Subcutaneous abdominal adipose tissue (tissue), 5 donors: ENCODE measurements at regions not wholly inside any gene's neighbourhood (a gene's known extent, or its start where the extent isn't known, plus 50 kb on each side); places are given as distances from the start of the nearest gene placed in this dataset.
A peak's percentile ranks its signal among the peaks of the same experiment; 100 is the strongest.

ENCODE experiments used
- H3K27ac ChIP-seq: one replicate; pipeline ENCODE4 v1.7.0; 2013; ENCODE audit warnings: low read depth, mild to moderate bottlenecking, inconsistent platforms, low read length, moderate library complexity
- H3K27me3 ChIP-seq, 5 donors: one replicate each; pipeline ENCODE4 v1.7.0; 2013; ENCODE audit warnings: low read length in 5 of 5, inconsistent platforms in 1 of 5; ENCODE audit not compliant: control insufficient read depth in 5 of 5, insufficient read depth in 4 of 5
- H3K36me3 ChIP-seq, 5 donors: one replicate each; pipeline ENCODE4 v1.7.0; 2013; ENCODE audit warnings: low read length in 5 of 5; ENCODE audit not compliant: control insufficient read depth in 5 of 5, insufficient read depth in 5 of 5
- H3K4me1 ChIP-seq, 5 donors: one replicate each; pipeline ENCODE4 v1.7.0; 2013; ENCODE audit warnings: low read length in 5 of 5, mild to moderate bottlenecking in 3 of 5, moderate library complexity in 1 of 5; ENCODE audit not compliant: control insufficient read depth in 5 of 5, insufficient read depth in 5 of 5
- H3K4me3 ChIP-seq, 5 donors: one replicate each; pipeline ENCODE4 v1.7.0; 2013; ENCODE audit warnings: low read length in 5 of 5, low read depth in 1 of 5
- H3K9ac ChIP-seq, 5 donors: one replicate each; pipeline ENCODE4 v1.7.0; 2013; ENCODE audit warnings: low read length in 5 of 5, mild to moderate bottlenecking in 4 of 5, moderate library complexity in 3 of 5
- H3K9me3 ChIP-seq, 5 donors: one replicate each; pipeline ENCODE4 v1.7.0; 2013; ENCODE audit warnings: low read length in 5 of 5; ENCODE audit not compliant: control insufficient read depth in 5 of 5
- donor health status: healthy.
- donor health status: healthy.
- donor health status: healthy.
- donor health status: healthy.
- donor health status: healthy.

GRCh38 chr4:186481998-186482790 is 73.2 kb downstream of the MTNR1A start:
- peaks cover 2 to 14% (median 6%) of the 10 kb centered on the region in 5 donors for H3K27me3 ChIP-seq
- no peak overlapping the region for H3K27ac ChIP-seq
- H3K4me1 ChIP-seq = peaks cover 2 to 10% (median 10%) of the 10 kb centered on the region in 5 donors
- no peaks in the 10 kb centered on the region for H3K9me3 ChIP-seq
- H3K9ac ChIP-seq = no peak overlapping the region
- no peaks in the 10 kb centered on the region for H3K36me3 ChIP-seq
- no peak overlapping the region for H3K4me3 ChIP-seq

- H3K4me1 ChIP-seq = no peaks in the 10 kb centered on the region
- no peaks in the 10 kb centered on the region for H3K9me3 ChIP-seq
- no peak overlapping the region for H3K27ac ChIP-seq
- peaks cover 0 to 2% (median 0%) of the 10 kb centered on the region in 5 donors for H3K27me3 ChIP-seq
- no peak overlapping the region for H3K4me3 ChIP-seq
- no peak overlapping the region for H3K9ac ChIP-seq
- H3K36me3 ChIP-seq = no peaks in the 10 kb centered on the region
These were observed 80.2 kb downstream of the MTNR1A start for GRCh38 chr4:186475202-186475601.

DNA sequence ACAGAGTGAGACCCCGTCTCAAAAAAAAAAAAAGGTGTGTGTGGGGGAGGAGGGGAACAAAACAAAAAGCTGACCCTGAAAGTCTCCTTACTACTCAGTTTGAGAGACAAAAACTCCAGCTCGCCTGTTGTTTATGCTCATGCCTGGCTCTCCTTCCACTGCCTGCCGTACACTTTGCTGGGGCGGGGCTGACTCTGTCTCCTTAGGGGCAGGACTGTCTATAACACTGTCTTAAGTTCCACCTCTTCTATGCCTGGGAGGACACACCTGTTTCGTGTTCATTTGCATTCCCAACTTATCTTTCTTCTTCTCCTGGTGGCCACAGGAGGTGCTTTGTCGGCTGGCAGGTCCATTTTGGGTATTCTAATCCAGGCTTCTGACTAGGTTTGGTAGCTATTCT is 81.4 kb downstream of the MTNR1A start:
- Histone ChIP-seq H3K36me3 (no peaks in the 10 kb centered on the region), H3K9me3 (no peaks in the 10 kb centered on the region), H3K27me3 (peaks cover 0 to 2% (median 0%) of the 10 kb centered on the region in 5 donors), H3K9ac (no peak overlapping the region), H3K27ac (no peak overlapping the region), H3K4me1 (no peaks in the 10 kb centered on the region), H3K4me3 (no peak overlapping the region)

- H3K9me3 ChIP-seq = no peaks in the 10 kb centered on the region
- no peak overlapping the region for H3K9ac ChIP-seq
- no peaks in the 10 kb centered on the region for H3K36me3 ChIP-seq
- no peaks in the 10 kb centered on the region for H3K27me3 ChIP-seq
- H3K4me3 ChIP-seq = no peak overlapping the region
- H3K4me1 ChIP-seq = no peaks in the 10 kb centered on the region
- H3K27ac ChIP-seq = no peak overlapping the region
These were observed 82.4 kb downstream of the MTNR1A start for GRCh38 chr4:186472948-186473347.

GRCh38 chr4:186471441-186471840 is 83.9 kb downstream of the MTNR1A start:
- no peaks in the 10 kb centered on the region for H3K36me3 ChIP-seq
- no peak overlapping the region for H3K27ac ChIP-seq
- H3K4me3 ChIP-seq = no peak overlapping the region
- no peaks in the 10 kb centered on the region for H3K4me1 ChIP-seq
- no peak overlapping the region for H3K9ac ChIP-seq
- no peaks in the 10 kb centered on the region for H3K27me3 ChIP-seq
- no peaks in the 10 kb centered on the region for H3K9me3 ChIP-seq

DNA sequence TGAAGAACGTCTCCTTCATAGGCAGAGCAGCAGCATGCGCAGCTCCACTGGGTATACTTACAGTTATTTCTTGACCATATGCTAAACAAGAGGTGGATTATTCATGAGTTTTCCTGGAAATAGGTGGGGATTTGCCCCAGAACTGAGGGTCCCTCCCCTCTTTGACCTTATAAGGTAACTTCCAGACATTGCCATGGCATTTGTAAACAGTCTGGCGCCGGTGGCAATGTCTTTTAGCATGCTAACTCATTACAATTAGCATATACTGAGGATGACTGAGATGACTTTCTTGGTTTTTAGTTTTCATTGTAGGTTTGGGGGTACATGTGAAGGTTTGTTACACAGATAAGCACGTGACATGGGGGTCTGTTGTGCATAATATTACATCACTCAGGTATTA is 97.3 kb downstream of the MTNR1A start:
- Histone ChIP-seq H3K4me1 (no peaks in the 10 kb centered on the region), H3K36me3 (no peaks in the 10 kb centered on the region), H3K27me3 (no peaks in the 10 kb centered on the region), H3K27ac (no peak overlapping the region), H3K9ac (no peak overlapping the region), H3K9me3 (peaks cover 0 to 11% (median 2%) of the 10 kb centered on the region in 5 donors), H3K4me3 (no peak overlapping the region)

DNA sequence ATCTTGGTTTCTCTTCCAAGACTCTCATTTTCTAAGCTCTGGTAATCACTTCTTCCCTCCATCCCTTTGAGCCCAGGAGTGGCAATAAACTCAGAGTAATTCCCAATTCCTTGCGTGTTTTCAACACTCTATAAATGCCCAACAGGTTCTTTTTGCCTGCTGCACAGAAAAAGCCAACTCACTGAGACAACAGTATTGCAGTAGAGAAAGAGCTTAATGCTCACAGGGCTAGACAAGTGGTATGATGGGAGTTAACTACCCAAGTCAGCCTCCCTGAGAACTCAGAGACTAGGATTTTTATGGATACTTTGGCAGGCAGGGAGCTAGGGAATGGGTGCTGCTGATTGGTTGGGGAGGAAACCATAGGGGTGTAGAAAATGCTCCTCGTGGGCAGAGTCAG is 103.4 kb downstream of the MTNR1A start:
- H3K4me1 ChIP-seq = no peaks in the 10 kb centered on the region
- no peaks in the 10 kb centered on the region for H3K36me3 ChIP-seq
- H3K27me3 ChIP-seq = no peaks in the 10 kb centered on the region
- no peak overlapping the region for H3K27ac ChIP-seq
- no peak overlapping the region for H3K9ac ChIP-seq
- H3K4me3 ChIP-seq = peak overlapping the region in 2 of 5 donors; percentile 24 to 26
- H3K9me3 ChIP-seq = peaks cover 14 to 41% (median 27%) of the 10 kb centered on the region in 5 donors

GRCh38 chr4:186449954-186450353 is 105.4 kb downstream of the MTNR1A start:
- Histone ChIP-seq H3K9me3 (peaks cover 14 to 41% (median 27%) of the 10 kb centered on the region in 5 donors), H3K36me3 (no peaks in the 10 kb centered on the region), H3K4me3 (no peak overlapping the region)

DNA sequence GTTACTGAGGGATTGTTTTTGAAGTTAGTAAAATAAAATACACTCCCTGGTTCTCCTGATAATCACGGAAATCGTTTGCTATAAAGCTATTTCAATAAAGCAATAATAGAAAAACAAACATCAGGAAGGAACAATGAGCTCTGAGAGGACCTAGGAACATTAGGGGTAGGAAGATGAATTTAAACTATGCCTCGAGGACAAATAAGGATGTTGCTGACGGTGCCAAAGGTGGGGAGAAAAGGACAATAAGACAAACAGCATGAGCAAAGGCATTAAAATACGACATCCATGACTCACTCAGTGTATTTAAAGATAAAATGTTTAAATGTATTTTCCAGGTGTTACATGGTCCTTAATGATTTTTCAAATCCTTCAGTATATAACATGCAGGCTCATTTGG is 110.3 kb downstream of the MTNR1A start:
- Histone ChIP-seq H3K9me3 (peaks cover 0 to 3% (median 0%) of the 10 kb centered on the region in 5 donors), H3K4me1 (no peaks in the 10 kb centered on the region), H3K9ac (no peak overlapping the region), H3K4me3 (no peak overlapping the region), H3K36me3 (no peaks in the 10 kb centered on the region), H3K27me3 (no peaks in the 10 kb centered on the region), H3K27ac (no peak overlapping the region)

More at GRCh38 chr4:186449954-186450353, 105.4 kb downstream of the MTNR1A start:
- Histone ChIP-seq H3K27me3 (no peaks in the 10 kb centered on the region), H3K4me1 (no peaks in the 10 kb centered on the region), H3K9ac (no peak overlapping the region), H3K27ac (no peak overlapping the region)

DNA sequence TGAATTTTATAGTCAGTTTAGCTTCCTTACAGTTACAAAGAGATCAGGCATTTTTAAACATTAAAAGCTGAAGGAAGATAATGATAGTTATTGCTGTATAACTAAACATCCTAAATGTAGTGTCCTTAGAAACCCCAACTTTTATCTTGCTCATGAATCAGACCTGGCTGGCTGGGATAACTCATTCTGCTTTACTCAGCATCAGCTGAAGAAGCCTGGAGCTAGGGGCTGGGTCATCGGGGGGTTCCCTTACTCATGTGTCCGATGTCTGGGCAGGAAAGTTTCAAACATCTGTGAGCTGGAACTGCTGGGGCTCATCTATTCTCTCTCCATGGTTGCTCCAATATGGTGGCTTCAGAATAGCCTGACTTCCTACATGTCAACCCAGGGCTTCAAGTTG is 113.9 kb downstream of the MTNR1A start:
- no peak overlapping the region for H3K4me3 ChIP-seq
- no peak overlapping the region for H3K27ac ChIP-seq
- no peaks in the 10 kb centered on the region for H3K4me1 ChIP-seq

More for the DNA sequence above, 113.9 kb downstream of the MTNR1A start:
- Histone ChIP-seq H3K9ac (no peak overlapping the region), H3K36me3 (no peaks in the 10 kb centered on the region), H3K27me3 (no peaks in the 10 kb centered on the region), H3K9me3 (peaks cover 0 to 9% (median under 1%) of the 10 kb centered on the region in 5 donors)
